ENCODE measurements at regions not wholly inside any gene's neighbourhood (a gene's known extent, or its start where the extent isn't known, plus 50 kb on each side); places are given as distances from the start of the nearest gene placed in this dataset.

DNA sequence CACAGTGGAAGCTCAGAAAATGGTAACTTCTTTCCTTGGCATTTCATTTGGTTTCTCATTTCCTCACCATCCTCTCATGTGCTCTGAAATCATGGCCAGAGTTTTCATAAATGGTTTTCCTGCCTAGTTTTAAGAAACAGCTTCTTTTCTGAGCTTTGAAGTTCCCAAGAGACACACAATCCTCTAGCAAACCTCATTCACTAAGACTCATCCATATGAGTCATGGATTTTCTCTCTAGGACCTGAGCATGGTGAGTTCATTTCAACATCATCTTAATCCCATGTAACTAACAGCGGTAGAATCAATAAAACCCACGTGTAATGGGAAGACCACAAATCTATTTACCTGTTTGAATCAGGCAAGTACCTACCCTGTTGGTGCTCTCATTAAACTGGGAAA is 274.5 kb upstream of the LRTM1 start:
- TF ChIP-seq, protein P1, sequence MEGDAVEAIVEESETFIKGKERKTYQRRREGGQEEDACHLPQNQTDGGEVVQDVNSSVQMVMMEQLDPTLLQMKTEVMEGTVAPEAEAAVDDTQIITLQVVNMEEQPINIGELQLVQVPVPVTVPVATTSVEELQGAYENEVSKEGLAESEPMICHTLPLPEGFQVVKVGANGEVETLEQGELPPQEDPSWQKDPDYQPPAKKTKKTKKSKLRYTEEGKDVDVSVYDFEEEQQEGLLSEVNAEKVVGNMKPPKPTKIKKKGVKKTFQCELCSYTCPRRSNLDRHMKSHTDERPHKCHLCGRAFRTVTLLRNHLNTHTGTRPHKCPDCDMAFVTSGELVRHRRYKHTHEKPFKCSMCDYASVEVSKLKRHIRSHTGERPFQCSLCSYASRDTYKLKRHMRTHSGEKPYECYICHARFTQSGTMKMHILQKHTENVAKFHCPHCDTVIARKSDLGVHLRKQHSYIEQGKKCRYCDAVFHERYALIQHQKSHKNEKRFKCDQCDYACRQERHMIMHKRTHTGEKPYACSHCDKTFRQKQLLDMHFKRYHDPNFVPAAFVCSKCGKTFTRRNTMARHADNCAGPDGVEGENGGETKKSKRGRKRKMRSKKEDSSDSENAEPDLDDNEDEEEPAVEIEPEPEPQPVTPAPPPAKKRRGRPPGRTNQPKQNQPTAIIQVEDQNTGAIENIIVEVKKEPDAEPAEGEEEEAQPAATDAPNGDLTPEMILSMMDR (IDR thresholded peaks at IDR 0.05): no peak
- TF ChIP-seq POLR2A (IDR thresholded peaks at IDR 0.05): no peak
